Heart left ventricle (tissue), 13 donors: ENCODE measurements at regions not wholly inside any gene's neighbourhood (a gene's known extent, or its start where the extent isn't known, plus 50 kb on each side); places are given as distances from the start of the nearest gene placed in this dataset.

Experiments used
- POLR2A ChIP-seq, 2 donors: fragments of 450-650 bp; IDR thresholded peaks; one replicate each; pipeline ENCODE4 v1.6.1; 2017; ENCODE audit warnings: antibody characterized with exemption in 2 of 2, mild to moderate bottlenecking in 2 of 2, moderate library complexity in 2 of 2
- TF ChIP-seq, protein P1 (sequence below), 12 donors: fragments of 200-600 bp; sonication (generic) in 4 of 12; IDR thresholded peaks; one replicate each; pipeline versions ENCODE4 v1.5.0 to v1.8.0; 2018 to 2022; ENCODE audit warnings: antibody characterized with exemption in 12 of 12, mild to moderate bottlenecking in 5 of 12
- donor health status: ischemic (EF 13 %, LVEDD 7.1; RV severe dilation, severe dysfunction).
- donor health status: DM: no; HTN: yes; CAD: no.
- donor health status: DM: no; HTN: no; CAD: no.
- donor health status: ischemic (EF 25% LVEDD 6.9; RV normal size, moderate dysfunction).
- donor health status: ischemic (EF 25% LVEDD 5.7; RV mildly dilated, moderate dysfunction).
- donor health status: ischemic (EF 35%, LVEDD 5.7; RV mildly dilated, moderate dysfunction).
- donor health status: nonischemic (EF 11% LVEDD 7.7; RV severe dilation, severe dysfunction).
- donor health status: DM: yes; HTN: yes; CAD: no.
- donor health status: PGD.
- donor health status: ischemic (EF 29% LVEDD 5.4; RV normal size, mild dysfunction).
- donor health status: nonischemic (EF 23%, LVEDD 6.1; RV moderate dilation, normal function).

DNA sequence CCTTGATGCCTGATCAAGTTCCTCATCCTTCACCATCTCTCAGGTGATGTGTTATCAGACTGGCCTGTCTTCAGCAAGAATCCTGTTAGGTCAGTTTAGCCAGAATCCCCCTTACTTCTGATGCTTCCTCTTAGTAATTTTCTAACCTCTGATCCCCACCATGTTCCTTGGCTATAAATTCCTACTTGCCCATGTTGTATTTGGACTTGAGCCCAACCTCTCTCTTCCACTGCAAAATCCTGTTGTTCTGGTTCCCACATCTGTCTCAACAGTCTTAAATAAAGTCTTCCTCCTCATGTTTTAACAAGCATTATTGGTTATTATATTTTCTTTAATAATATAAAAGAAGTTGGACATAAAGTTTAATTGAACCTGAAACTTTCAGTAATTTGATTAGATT, 987.8 kb upstream of the USP15 start:
- TF ChIP-seq POLR2A (IDR thresholded peaks at IDR 0.05), result no peak
- TF ChIP-seq, protein P1, sequence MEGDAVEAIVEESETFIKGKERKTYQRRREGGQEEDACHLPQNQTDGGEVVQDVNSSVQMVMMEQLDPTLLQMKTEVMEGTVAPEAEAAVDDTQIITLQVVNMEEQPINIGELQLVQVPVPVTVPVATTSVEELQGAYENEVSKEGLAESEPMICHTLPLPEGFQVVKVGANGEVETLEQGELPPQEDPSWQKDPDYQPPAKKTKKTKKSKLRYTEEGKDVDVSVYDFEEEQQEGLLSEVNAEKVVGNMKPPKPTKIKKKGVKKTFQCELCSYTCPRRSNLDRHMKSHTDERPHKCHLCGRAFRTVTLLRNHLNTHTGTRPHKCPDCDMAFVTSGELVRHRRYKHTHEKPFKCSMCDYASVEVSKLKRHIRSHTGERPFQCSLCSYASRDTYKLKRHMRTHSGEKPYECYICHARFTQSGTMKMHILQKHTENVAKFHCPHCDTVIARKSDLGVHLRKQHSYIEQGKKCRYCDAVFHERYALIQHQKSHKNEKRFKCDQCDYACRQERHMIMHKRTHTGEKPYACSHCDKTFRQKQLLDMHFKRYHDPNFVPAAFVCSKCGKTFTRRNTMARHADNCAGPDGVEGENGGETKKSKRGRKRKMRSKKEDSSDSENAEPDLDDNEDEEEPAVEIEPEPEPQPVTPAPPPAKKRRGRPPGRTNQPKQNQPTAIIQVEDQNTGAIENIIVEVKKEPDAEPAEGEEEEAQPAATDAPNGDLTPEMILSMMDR (IDR thresholded peaks at IDR 0.05), result no peak
